Body of pancreas (tissue), 4 donors: ENCODE measurements at regions not wholly inside any gene's neighbourhood (a gene's known extent, or its start where the extent isn't known, plus 50 kb on each side); places are given as distances from the start of the nearest gene placed in this dataset.

Source experiments
- ATAC-seq: fragments of 150-250 bp; one replicate; pipeline ENCODE4 v1.9.1; 2016
- DNase-seq, 4 donors: peaks; one replicate each; pipeline ENCODE4 v3.0.0-alpha.2; 2019
- H3K27ac ChIP-seq, 4 donors: fragments of 200-600 bp; sonication (generic); 1 replicate in 3 of 4; 2 replicates in 1 of 4; pipeline versions ENCODE4 v1.5.1 to v1.6.1; 2016 to 2019; ENCODE audit warnings: mild to moderate bottlenecking in 1 of 4, mixed read lengths in 1 of 4, moderate library complexity in 1 of 4
- H3K27me3 ChIP-seq, 2 donors: fragments of 200-600 bp; sonication (generic); one replicate each; pipeline ENCODE4 v1.6.0; 2016; ENCODE audit warnings: mild to moderate bottlenecking in 1 of 2
- H3K36me3 ChIP-seq, 2 donors: fragments of 200-600 bp; sonication (generic); replicated peaks in 1 of 2; 2 replicates each; pipeline ENCODE4 v1.5.1; 2016; ENCODE audit warnings: low read depth in 2 of 2; ENCODE audit not compliant: insufficient read depth in 1 of 2
- H3K4me1 ChIP-seq: fragments of 200-600 bp; sonication (generic); one replicate; pipeline ENCODE4 v1.6.0; 2016
- H3K4me3 ChIP-seq, 2 donors: fragments of 200-600 bp; sonication (generic); 1 replicate in 1 of 2; 2 replicates in 1 of 2; pipeline ENCODE4 v1.5.1; 2016 to 2019
- H3K9me3 ChIP-seq, 3 donors: fragments of 200-600 bp; sonication (generic); 1 replicate in 2 of 3; 2 replicates in 1 of 3; pipeline ENCODE4 v1.5.1; 2016
- CTCF ChIP-seq, 7 experiments: fragments of 450-650 bp in 4 of 7; fragments of 200-600 bp in 3 of 7; sonication (generic) in 3 of 7; IDR thresholded peaks; one replicate each; pipeline ENCODE4 v1.5.1; 2016 to 2019; ENCODE audit warnings: antibody characterized with exemption in 7 of 7
- POLR2A ChIP-seq, 3 donors: fragments of 450-650 bp; IDR thresholded peaks; one replicate each; pipeline ENCODE4 v1.6.1; 2016; ENCODE audit warnings: antibody characterized with exemption in 3 of 3, mild to moderate bottlenecking in 2 of 3
- WGBS, 2 donors: methylation state at CpG; one replicate each; pipeline ENCODE4 v1.1.5; 2017; 5-methylcytosine and 5-hydroxymethylcytosine counted together
- intact Hi-C: fragments of 100-400 bp; cut with DNase I; formaldehyde crosslinking; loops from one replicate; pipeline ENCODE4 v1.15.1; 2023

DNA sequence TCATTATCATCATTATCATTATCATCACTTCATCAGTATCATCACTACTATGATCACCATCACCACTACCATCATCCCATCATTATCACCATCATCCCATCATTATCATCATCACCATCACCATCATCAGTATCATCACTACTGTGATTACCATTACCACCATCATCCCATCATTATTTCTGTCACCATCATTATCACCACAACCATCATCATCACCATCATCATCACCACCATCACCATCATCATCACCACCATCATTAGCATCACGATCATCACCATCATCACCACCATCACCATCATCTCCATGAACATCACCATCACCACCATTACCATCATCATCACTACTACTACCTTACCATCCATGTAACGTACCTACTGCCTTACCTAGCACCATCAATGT lies 368.8 kb downstream of the SEC14L1 start:
- Histone ChIP-seq H3K4me3 (no peak overlapping the region), H3K9me3 (no peaks in the 10 kb centered on the region), H3K27me3 (no peaks in the 10 kb centered on the region), H3K4me1 (no peaks in the 10 kb centered on the region), H3K27ac (no peak overlapping the region), H3K36me3 (no peaks in the 10 kb centered on the region)
- intact Hi-C loops = no loop called here
- 90 to 93% methylated on average over 2 of the region's 2 CpGs for WGBS, 2 donors
- no peak for DNase-seq
- no peak for ATAC-seq
- no peak for TF ChIP-seq POLR2A (IDR thresholded peaks at IDR 0.05)

DNA sequence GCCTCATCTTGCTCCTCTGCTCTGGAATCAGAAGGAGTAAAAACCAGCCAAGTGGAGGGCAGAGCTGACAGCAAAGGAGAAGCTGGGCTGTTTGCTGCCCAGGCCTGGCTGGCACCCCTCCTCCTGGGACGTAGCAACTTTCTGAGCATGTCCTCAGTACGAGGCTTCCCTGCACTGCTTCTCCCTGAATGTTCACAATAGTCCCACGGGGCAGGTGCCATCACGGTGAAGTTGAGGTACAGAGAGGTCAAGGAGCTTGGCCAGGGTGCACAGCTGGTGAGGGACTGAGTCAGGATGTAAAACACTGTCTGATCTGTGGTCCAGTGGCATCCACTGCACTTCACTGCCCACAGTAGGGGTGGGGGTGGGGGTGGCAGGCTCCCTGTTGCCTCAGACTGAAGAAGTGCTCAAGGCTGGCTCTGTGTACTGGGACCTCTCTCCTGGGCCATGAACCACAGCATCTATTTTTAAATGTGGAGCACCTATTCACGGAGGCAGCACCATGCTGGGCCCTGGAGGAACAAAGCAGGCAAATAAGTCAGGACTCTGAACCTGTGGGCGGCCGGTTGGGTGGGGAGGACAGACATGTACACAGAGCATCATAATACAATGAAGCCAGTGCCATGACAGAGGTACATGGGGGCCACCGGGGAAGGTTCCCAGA lies 369.5 kb downstream of the SEC14L1 start:
- DNase-seq (no peak), ATAC-seq (no peak)
- TF ChIP-seq CTCF (IDR thresholded peaks at IDR 0.05) = no peak
- TF ChIP-seq POLR2A (IDR thresholded peaks at IDR 0.05) = no peak
- Histone ChIP-seq H3K4me3 (no peak overlapping the region), H3K27me3 (no peaks in the 10 kb centered on the region), H3K4me1 (no peaks in the 10 kb centered on the region), H3K36me3 (no peaks in the 10 kb centered on the region), H3K9me3 (no peaks in the 10 kb centered on the region), H3K27ac (no peak overlapping the region)
- intact Hi-C loops = no loop called here
- 74 to 86% methylated on average over 6 to 8 of the region's 8 CpGs for WGBS, 2 donors

DNA sequence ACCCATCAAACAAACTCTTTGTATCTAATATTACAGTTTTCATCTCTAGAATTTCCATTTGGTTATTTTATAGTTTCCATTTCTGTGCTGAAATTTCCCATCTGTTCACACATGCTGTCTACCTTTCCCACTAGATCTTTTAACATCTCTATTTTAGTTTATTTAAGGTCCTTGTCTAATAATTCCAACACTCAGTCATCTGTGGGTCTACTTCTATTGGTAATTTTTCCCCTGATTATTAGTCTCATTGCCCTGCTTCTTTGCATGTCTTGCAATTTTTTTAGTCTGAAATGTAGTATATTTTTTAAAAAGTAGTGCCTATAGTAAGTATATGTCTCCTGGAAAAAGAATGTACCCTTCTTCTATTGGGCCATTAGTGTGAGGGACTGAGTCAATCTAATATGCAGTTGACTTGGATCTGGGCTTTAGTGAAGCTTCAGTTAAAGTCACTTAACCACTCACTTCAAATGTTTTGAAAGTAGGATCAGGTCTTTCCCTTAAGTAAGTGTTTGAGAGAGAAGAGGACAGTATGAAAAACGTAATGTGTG lies 370.8 kb downstream of the SEC14L1 start:
- ATAC-seq (no peak), DNase-seq (no peak)
- Histone ChIP-seq H3K4me1 (no peaks in the 10 kb centered on the region), H3K27ac (no peak overlapping the region), H3K27me3 (no peaks in the 10 kb centered on the region), H3K4me3 (no peak overlapping the region), H3K9me3 (no peaks in the 10 kb centered on the region), H3K36me3 (no peaks in the 10 kb centered on the region)
- WGBS, 2 donors = 47 to 74% methylated on average over 1 of the region's 1 CpG
- TF ChIP-seq POLR2A (IDR thresholded peaks at IDR 0.05) (no peak), CTCF (IDR thresholded peaks at IDR 0.05) (no peak)
- intact Hi-C loops = no loop called here

DNA sequence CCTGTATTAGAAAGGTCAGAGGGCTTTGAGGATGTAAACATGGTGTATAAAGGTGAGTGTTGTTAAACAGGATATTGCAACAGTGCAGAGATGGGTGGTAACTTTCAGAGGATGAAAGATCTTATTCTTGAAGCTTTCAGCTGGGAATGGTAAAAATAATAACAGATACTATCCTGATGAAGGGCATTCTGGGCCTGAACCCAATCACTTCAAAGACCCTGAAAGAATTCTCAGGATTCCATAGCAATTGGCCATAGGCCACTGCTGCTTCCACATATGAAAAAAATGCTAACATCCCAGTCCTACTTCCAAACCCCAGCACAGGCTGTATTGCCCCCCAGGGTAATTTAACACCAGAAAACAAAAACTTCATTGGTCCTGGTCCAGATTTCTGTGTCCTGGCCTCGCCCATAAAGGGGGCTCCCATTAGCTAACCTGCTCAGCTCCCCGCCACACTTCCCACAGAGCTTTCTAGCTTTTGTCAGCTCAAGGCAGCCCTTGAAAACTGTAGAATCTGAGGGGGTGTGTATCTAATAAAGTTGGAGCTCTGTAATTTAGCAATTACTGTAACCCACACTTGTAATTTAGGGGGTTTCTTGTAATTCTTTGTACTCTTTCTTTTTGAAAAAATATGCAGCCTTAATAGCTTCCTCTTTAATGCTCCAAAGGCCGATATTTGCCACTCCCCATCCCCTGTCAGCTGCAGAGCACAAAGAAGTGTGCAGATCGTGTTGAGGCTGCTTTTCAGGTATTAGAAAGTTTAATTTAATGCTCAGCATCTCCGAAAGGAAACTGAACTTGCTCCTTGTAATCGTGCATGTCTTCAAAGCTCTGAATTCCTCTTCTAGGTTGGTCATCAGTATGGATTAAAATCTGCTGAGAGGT lies 371.5 kb downstream of the SEC14L1 start:
- Histone ChIP-seq H3K4me1 (no peaks in the 10 kb centered on the region), H3K36me3 (no peaks in the 10 kb centered on the region), H3K4me3 (no peak overlapping the region), H3K27ac (no peak overlapping the region), H3K27me3 (no peaks in the 10 kb centered on the region), H3K9me3 (no peaks in the 10 kb centered on the region)
- ATAC-seq = no peak
- intact Hi-C loops = no loop called here
- DNase-seq = no peak
- 65 to 70% methylated on average over 6 of the region's 6 CpGs for WGBS, 2 donors
- no peak for TF ChIP-seq POLR2A (IDR thresholded peaks at IDR 0.05)
- TF ChIP-seq CTCF (IDR thresholded peaks at IDR 0.05) = no peak

DNA sequence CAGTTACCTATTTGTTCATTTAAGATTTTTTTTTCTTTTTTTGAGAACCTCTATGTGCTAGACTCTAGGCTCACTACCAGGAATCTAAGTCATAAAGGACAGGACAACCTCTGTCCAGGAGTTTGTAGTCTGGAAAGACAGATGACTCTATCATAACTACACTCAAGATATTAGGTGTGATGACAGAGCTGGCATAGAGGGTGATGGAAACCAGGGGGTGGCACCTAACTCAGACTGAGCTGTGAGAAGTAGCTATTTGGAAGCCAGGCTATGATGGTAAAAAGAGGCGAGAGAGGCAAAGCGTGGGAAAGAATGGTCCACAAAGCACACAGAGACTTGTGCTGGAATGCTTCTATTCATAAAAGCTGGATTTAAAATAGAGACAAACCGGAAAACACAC lies 372.3 kb downstream of the SEC14L1 start:
- DNase-seq = no peak
- 79 to 83% methylated on average over 3 of the region's 3 CpGs for WGBS, 2 donors
- intact Hi-C loops = no loop called here
- Histone ChIP-seq H3K27me3 (no peaks in the 10 kb centered on the region), H3K36me3 (no peaks in the 10 kb centered on the region), H3K27ac (no peak overlapping the region), H3K4me1 (no peaks in the 10 kb centered on the region), H3K9me3 (no peaks in the 10 kb centered on the region), H3K4me3 (no peak overlapping the region)
- no peak for ATAC-seq
- TF ChIP-seq POLR2A (IDR thresholded peaks at IDR 0.05) (no peak), CTCF (IDR thresholded peaks at IDR 0.05) (no peak)
